Mononuclear cell (primary cell): ENCODE measurements at regions not wholly inside any gene's neighbourhood (a gene's known extent, or its start where the extent isn't known, plus 50 kb on each side); places are given as distances from the start of the nearest gene placed in this dataset.

ENCODE experiments used
- H3K27me3 ChIP-seq: 2 replicates; pipeline ENCODE4 v1.6.0; 2011; ENCODE audit warnings: low read length, control low read depth; ENCODE audit not compliant: insufficient read depth
- H3K4me1 ChIP-seq: 2 replicates; pipeline ENCODE4 v1.5.1; 2011; ENCODE audit warnings: mild to moderate bottlenecking, low read length, control low read depth; ENCODE audit not compliant: insufficient read depth
- H3K4me3 ChIP-seq: 2 replicates; pipeline ENCODE4 v1.5.1; 2011; ENCODE audit warnings: mild to moderate bottlenecking, low read length, moderate library complexity
- H3K9me3 ChIP-seq: 2 replicates; pipeline ENCODE4 v1.5.1; 2011; ENCODE audit warnings: low read depth, mild to moderate bottlenecking, control low read depth, low read length

- Histone ChIP-seq H3K4me3 (no peak overlapping the region), H3K27me3 (no peaks in the 10 kb centered on the region), H3K9me3 (no peaks in the 10 kb centered on the region), H3K4me1 (peaks cover 28% of the 10 kb centered on the region)
These were observed 302.7 kb downstream of the QKI start for GRCh38 chr6:163717106-163717764.

GRCh38 chr6:163716690-163717089 lies 302.2 kb downstream of the QKI start:
- no peaks in the 10 kb centered on the region for H3K27me3 ChIP-seq
- H3K4me3 ChIP-seq = no peak overlapping the region
- H3K9me3 ChIP-seq = no peaks in the 10 kb centered on the region
- H3K4me1 ChIP-seq = peaks cover 33% of the 10 kb centered on the region

- Histone ChIP-seq H3K27me3 (no peaks in the 10 kb centered on the region), H3K4me1 (peaks cover 42% of the 10 kb centered on the region), H3K9me3 (no peaks in the 10 kb centered on the region), H3K4me3 (no peak overlapping the region)
These were observed 301.3 kb downstream of the QKI start for GRCh38 chr6:163715846-163716245.

- Histone ChIP-seq H3K4me3 (no peak overlapping the region), H3K27me3 (no peaks in the 10 kb centered on the region), H3K9me3 (no peaks in the 10 kb centered on the region), H3K4me1 (peaks cover 58% of the 10 kb centered on the region)
These were observed 299.7 kb downstream of the QKI start for GRCh38 chr6:163714179-163714578.

- Histone ChIP-seq H3K4me3 (no peak overlapping the region), H3K9me3 (no peaks in the 10 kb centered on the region), H3K27me3 (no peaks in the 10 kb centered on the region), H3K4me1 (peaks cover 61% of the 10 kb centered on the region)
These were observed 298.5 kb downstream of the QKI start for GRCh38 chr6:163712981-163713380.

- H3K9me3 ChIP-seq = no peaks in the 10 kb centered on the region
- H3K27me3 ChIP-seq = no peaks in the 10 kb centered on the region
- H3K4me3 ChIP-seq = no peak overlapping the region
- peaks cover 65% of the 10 kb centered on the region for H3K4me1 ChIP-seq
These were observed 298.0 kb downstream of the QKI start for GRCh38 chr6:163712566-163712961.

- peaks cover 65% of the 10 kb centered on the region for H3K4me1 ChIP-seq
- no peaks in the 10 kb centered on the region for H3K27me3 ChIP-seq
- H3K4me3 ChIP-seq = no peak overlapping the region
- H3K9me3 ChIP-seq = no peaks in the 10 kb centered on the region
These were observed 297.4 kb downstream of the QKI start for GRCh38 chr6:163711615-163712565.

GRCh38 chr6:163710532-163711470 lies 296.3 kb downstream of the QKI start:
- Histone ChIP-seq H3K27me3 (no peaks in the 10 kb centered on the region), H3K9me3 (no peaks in the 10 kb centered on the region), H3K4me3 (no peak overlapping the region), H3K4me1 (peaks cover 67% of the 10 kb centered on the region)

GRCh38 chr6:163709693-163710092 lies 295.2 kb downstream of the QKI start:
- no peak overlapping the region for H3K4me3 ChIP-seq
- H3K4me1 ChIP-seq = peaks cover 67% of the 10 kb centered on the region
- no peaks in the 10 kb centered on the region for H3K27me3 ChIP-seq
- H3K9me3 ChIP-seq = no peaks in the 10 kb centered on the region

GRCh38 chr6:163709255-163709654 lies 294.7 kb downstream of the QKI start:
- Histone ChIP-seq H3K9me3 (no peaks in the 10 kb centered on the region), H3K4me1 (peaks cover 69% of the 10 kb centered on the region)

GRCh38 chr6:163708466-163708865 lies 293.9 kb downstream of the QKI start:
- no peaks in the 10 kb centered on the region for H3K9me3 ChIP-seq
- no peak overlapping the region for H3K4me3 ChIP-seq
- H3K27me3 ChIP-seq = no peaks in the 10 kb centered on the region
- H3K4me1 ChIP-seq = peaks cover 71% of the 10 kb centered on the region

More at GRCh38 chr6:163709255-163709654, 294.7 kb downstream of the QKI start:
- Histone ChIP-seq H3K27me3 (no peaks in the 10 kb centered on the region), H3K4me3 (no peak overlapping the region)

- Histone ChIP-seq H3K9me3 (no peaks in the 10 kb centered on the region), H3K4me3 (no peak overlapping the region), H3K27me3 (no peaks in the 10 kb centered on the region), H3K4me1 (peaks cover 66% of the 10 kb centered on the region)
These were observed 293.2 kb downstream of the QKI start for GRCh38 chr6:163707387-163708355.

- H3K9me3 ChIP-seq = no peaks in the 10 kb centered on the region
- no peak overlapping the region for H3K4me3 ChIP-seq
- H3K27me3 ChIP-seq = no peaks in the 10 kb centered on the region
- H3K4me1 ChIP-seq = peaks cover 63% of the 10 kb centered on the region
These were observed 292.1 kb downstream of the QKI start for GRCh38 chr6:163706500-163707087.
